SU-DHL-6 (cell line): ENCODE measurements at regions not wholly inside any gene's neighbourhood (a gene's known extent, or its start where the extent isn't known, plus 50 kb on each side); places are given as distances from the start of the nearest gene placed in this dataset.
"Not testable (repeated sequence)": the region's sequence is repeated elsewhere in the genome, so short reads cannot be mapped to it uniquely, and the experiment has no call there.

Experiments used
- EZH2phosphoT487 ChIP-seq: fragments of 200-600 bp; sonication (generic), shearing (Covaris generic); conservative IDR thresholded peaks from 2 replicates; pipeline ENCODE4 v1.6.1; 2018; ENCODE audit warnings: mild to moderate bottlenecking, antibody characterized with exemption, low read length, moderate library complexity, mixed read lengths
- TF ChIP-seq, protein P1 (sequence below): fragments of 200-600 bp; sonication (generic); IDR thresholded peaks from one replicate; pipeline ENCODE4 v1.5.1; 2017; ENCODE audit warnings: antibody characterized with exemption, mild to moderate bottlenecking, low read length, moderate library complexity; ENCODE audit not compliant: insufficient read depth, poor library complexity, severe bottlenecking

DNA sequence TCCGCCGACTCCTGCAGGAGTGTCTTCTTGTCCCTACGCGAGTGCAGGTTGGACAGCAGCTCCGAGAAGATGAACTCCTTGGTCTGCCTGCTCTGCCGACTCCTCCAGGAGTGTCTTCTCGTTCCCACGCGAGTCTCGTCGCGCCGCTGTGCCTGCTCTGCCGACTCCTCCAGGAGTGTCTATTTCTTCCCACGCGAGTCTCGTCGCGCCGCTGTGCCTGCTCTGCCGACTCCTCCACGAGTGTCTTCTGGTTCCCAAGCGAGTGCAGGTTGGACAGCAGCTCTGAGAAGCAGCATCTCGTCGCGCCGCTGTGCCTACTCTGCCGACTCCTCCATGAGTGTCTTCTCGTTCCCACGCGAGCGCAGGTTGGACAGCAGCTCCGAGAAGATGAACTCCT lies 66.6 kb upstream of the LYSMD4 start:
- TF ChIP-seq, protein P1, sequence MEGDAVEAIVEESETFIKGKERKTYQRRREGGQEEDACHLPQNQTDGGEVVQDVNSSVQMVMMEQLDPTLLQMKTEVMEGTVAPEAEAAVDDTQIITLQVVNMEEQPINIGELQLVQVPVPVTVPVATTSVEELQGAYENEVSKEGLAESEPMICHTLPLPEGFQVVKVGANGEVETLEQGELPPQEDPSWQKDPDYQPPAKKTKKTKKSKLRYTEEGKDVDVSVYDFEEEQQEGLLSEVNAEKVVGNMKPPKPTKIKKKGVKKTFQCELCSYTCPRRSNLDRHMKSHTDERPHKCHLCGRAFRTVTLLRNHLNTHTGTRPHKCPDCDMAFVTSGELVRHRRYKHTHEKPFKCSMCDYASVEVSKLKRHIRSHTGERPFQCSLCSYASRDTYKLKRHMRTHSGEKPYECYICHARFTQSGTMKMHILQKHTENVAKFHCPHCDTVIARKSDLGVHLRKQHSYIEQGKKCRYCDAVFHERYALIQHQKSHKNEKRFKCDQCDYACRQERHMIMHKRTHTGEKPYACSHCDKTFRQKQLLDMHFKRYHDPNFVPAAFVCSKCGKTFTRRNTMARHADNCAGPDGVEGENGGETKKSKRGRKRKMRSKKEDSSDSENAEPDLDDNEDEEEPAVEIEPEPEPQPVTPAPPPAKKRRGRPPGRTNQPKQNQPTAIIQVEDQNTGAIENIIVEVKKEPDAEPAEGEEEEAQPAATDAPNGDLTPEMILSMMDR = not testable (repeated sequence)
- not testable (repeated sequence) for TF ChIP-seq EZH2phosphoT487
